ENCODE measurements at regions not wholly inside any gene's neighbourhood (a gene's known extent, or its start where the extent isn't known, plus 50 kb on each side); places are given as distances from the start of the nearest gene placed in this dataset.

- Histone ChIP-seq H3K4me1 (no peaks in the 10 kb centered on the region), H3K27ac (no peak overlapping the region), H3K27me3 (no peaks in the 10 kb centered on the region), H3K36me3 (no peaks in the 10 kb centered on the region), H3K4me2 (no peak overlapping the region), H3K9me3 (replicated peaks in 1 of 11) (peaks cover 17 to 25% (median 21%) of the 10 kb centered on the region in 11 experiments), H3K4me3 (no peak overlapping the region), H4K20me1 (no peaks in the 10 kb centered on the region), H3K9ac (no peak overlapping the region)
- TF ChIP-seq Cebpa-rat (IDR thresholded peaks at IDR 0.05) = no peak
These were observed 289.1 kb upstream of the ISX start for GRCh38 chr22:34776817-34777216.

- TF ChIP-seq Cebpa-rat (IDR thresholded peaks at IDR 0.05) = no peak
- H3K9ac ChIP-seq = no peak overlapping the region
- no peaks in the 10 kb centered on the region for H3K27me3 ChIP-seq
- H3K27ac ChIP-seq = no peak overlapping the region
- peaks cover 0 to 32% (median 8%) of the 10 kb centered on the region in 10 experiments; a peak in 9 of 20 replicates for H3K4me1 ChIP-seq
- no peaks in the 10 kb centered on the region for H3K36me3 ChIP-seq
- no peak overlapping the region for H3K4me2 ChIP-seq
- peaks cover 17 to 24% (median 21%) of the 10 kb centered on the region in 11 experiments for H3K9me3 ChIP-seq (replicated peaks in 1 of 11)
- H4K20me1 ChIP-seq = no peaks in the 10 kb centered on the region
- H3K4me3 ChIP-seq = no peak overlapping the region
These were observed 284.3 kb upstream of the ISX start for GRCh38 chr22:34781681-34782080.

GRCh38 chr22:34783436-34783835 lies 282.5 kb upstream of the ISX start:
- peak overlapping the region in 4 of 11 experiments; percentile 68 to 80 (median 74); a peak in 7 of 22 replicates for H3K27ac ChIP-seq
- peak overlapping the region in 5 of 11 experiments; percentile 0 to 90 (median 67); a peak in 7 of 22 replicates for H3K4me2 ChIP-seq
- peaks cover 3 to 12% (median 5%) of the 10 kb centered on the region in 11 experiments; a peak in 20 of 22 replicates for H3K9me3 ChIP-seq (replicated peaks in 1 of 11)
- no peaks in the 10 kb centered on the region for H4K20me1 ChIP-seq
- H3K4me1 ChIP-seq = peaks cover 0 to 32% (median 8%) of the 10 kb centered on the region in 10 experiments; a peak in 9 of 20 replicates
- no peak overlapping the region for H3K4me3 ChIP-seq
- no peaks in the 10 kb centered on the region for H3K36me3 ChIP-seq
- TF ChIP-seq Cebpa-rat (IDR thresholded peaks at IDR 0.05) = no peak
- H3K27me3 ChIP-seq = no peaks in the 10 kb centered on the region
- peak overlapping the region in 3 of 11 experiments; percentile 21 to 65 (median 22); a peak in 3 of 22 replicates for H3K9ac ChIP-seq

GRCh38 chr22:34784056-34784455 lies 281.9 kb upstream of the ISX start:
- TF ChIP-seq Cebpa-rat (IDR thresholded peaks at IDR 0.05) = no peak
- no peaks in the 10 kb centered on the region for H3K36me3 ChIP-seq
- H3K9me3 ChIP-seq (replicated peaks in 1 of 11) = peaks cover 0 to 12% (median 6%) of the 10 kb centered on the region in 11 experiments; a peak in 13 of 22 replicates
- peaks cover 0 to 32% (median 8%) of the 10 kb centered on the region in 10 experiments; a peak in 9 of 20 replicates for H3K4me1 ChIP-seq
- H3K9ac ChIP-seq = peak overlapping the region in 3 of 11 experiments; percentile 48 to 66 (median 65); a peak in 6 of 22 replicates
- no peaks in the 10 kb centered on the region for H3K27me3 ChIP-seq
- peak overlapping the region in 5 of 11 experiments; percentile 0 to 90 (median 67); a peak in 8 of 22 replicates for H3K4me2 ChIP-seq
- peak overlapping the region in 5 of 11 experiments; percentile 9 to 80 (median 72); a peak in 10 of 22 replicates for H3K27ac ChIP-seq
- H4K20me1 ChIP-seq = no peaks in the 10 kb centered on the region
- H3K4me3 ChIP-seq = no peak overlapping the region

GRCh38 chr22:34797826-34798225 lies 268.1 kb upstream of the ISX start:
- Histone ChIP-seq H3K27me3 (no peaks in the 10 kb centered on the region), H4K20me1 (no peaks in the 10 kb centered on the region), H3K9ac (no peak overlapping the region), H3K9me3 (replicated peaks in 1 of 11) (no peaks in the 10 kb centered on the region), H3K4me1 (no peaks in the 10 kb centered on the region), H3K4me3 (no peak overlapping the region), H3K36me3 (no peaks in the 10 kb centered on the region), H3K27ac (no peak overlapping the region), H3K4me2 (no peak overlapping the region)
- TF ChIP-seq Cebpa-rat (IDR thresholded peaks at IDR 0.05) = no peak

GRCh38 chr22:34798605-34799004 lies 267.4 kb upstream of the ISX start:
- Histone ChIP-seq H3K9me3 (replicated peaks in 1 of 11) (no peaks in the 10 kb centered on the region), H3K4me3 (no peak overlapping the region), H3K9ac (no peak overlapping the region), H3K4me2 (no peak overlapping the region), H3K36me3 (no peaks in the 10 kb centered on the region), H3K27ac (no peak overlapping the region), H3K4me1 (no peaks in the 10 kb centered on the region), H4K20me1 (no peaks in the 10 kb centered on the region), H3K27me3 (no peaks in the 10 kb centered on the region)
- TF ChIP-seq Cebpa-rat (IDR thresholded peaks at IDR 0.05) = no peak

GRCh38 chr22:34800260-34800980 lies 265.5 kb upstream of the ISX start:
- no peak overlapping the region for H3K9ac ChIP-seq
- no peaks in the 10 kb centered on the region for H3K9me3 ChIP-seq (replicated peaks in 1 of 11)
- H3K27me3 ChIP-seq = no peaks in the 10 kb centered on the region
- H3K4me3 ChIP-seq = no peak overlapping the region
- no peaks in the 10 kb centered on the region for H4K20me1 ChIP-seq
- H3K36me3 ChIP-seq = no peaks in the 10 kb centered on the region
- TF ChIP-seq Cebpa-rat (IDR thresholded peaks at IDR 0.05) = no peak
- no peak overlapping the region for H3K4me2 ChIP-seq
- H3K27ac ChIP-seq = no peak overlapping the region
- H3K4me1 ChIP-seq = no peaks in the 10 kb centered on the region

- Histone ChIP-seq H3K4me2 (no peak overlapping the region), H3K27ac (no peak overlapping the region), H4K20me1 (no peaks in the 10 kb centered on the region)
These were observed 264.7 kb upstream of the ISX start for GRCh38 chr22:34801221-34801620.

GRCh38 chr22:34804091-34804490 lies 261.9 kb upstream of the ISX start:
- Histone ChIP-seq H3K4me2 (no peak overlapping the region), H3K27me3 (no peaks in the 10 kb centered on the region), H4K20me1 (no peaks in the 10 kb centered on the region), H3K36me3 (no peaks in the 10 kb centered on the region), H3K27ac (no peak overlapping the region), H3K9ac (no peak overlapping the region), H3K4me1 (peaks cover 0 to 6% (median 0%) of the 10 kb centered on the region in 10 experiments; a peak in 2 of 20 replicates), H3K4me3 (no peak overlapping the region), H3K9me3 (replicated peaks in 1 of 11) (peaks cover 0 to 14% (median 0%) of the 10 kb centered on the region in 11 experiments; a peak in 4 of 22 replicates)
- no peak for TF ChIP-seq Cebpa-rat (IDR thresholded peaks at IDR 0.05)

More at GRCh38 chr22:34801221-34801620, 264.7 kb upstream of the ISX start:
- H3K4me1 ChIP-seq = no peaks in the 10 kb centered on the region
- H3K36me3 ChIP-seq = no peaks in the 10 kb centered on the region
- H3K9ac ChIP-seq = no peak overlapping the region
- no peak overlapping the region for H3K4me3 ChIP-seq
- no peaks in the 10 kb centered on the region for H3K9me3 ChIP-seq (replicated peaks in 1 of 11)
- TF ChIP-seq Cebpa-rat (IDR thresholded peaks at IDR 0.05) = no peak
- H3K27me3 ChIP-seq = no peaks in the 10 kb centered on the region
